Stimulated activated naive CD8-positive, alpha-beta T cell treated with anti-CD3 and anti-CD28 coated beads, Interleukin-15, amount 100 ng/mL, for 72 hours (primary cell): ENCODE measurements at regions not wholly inside any gene's neighbourhood (a gene's known extent, or its start where the extent isn't known, plus 50 kb on each side); places are given as distances from the start of the nearest gene placed in this dataset.
"Not testable (repeated sequence)": the region's sequence is repeated elsewhere in the genome, so short reads cannot be mapped to it uniquely, and the experiment has no call there.

Experiments
- ATAC-seq: fragments of 150-1000 bp; cut with Tn5 transposase; 2 replicates; pipeline ENCODE4 v1.10.0; 2021; ENCODE audit warnings: mild to moderate bottlenecking, moderate library complexity
- DNase-seq, 2 donors: peaks; one replicate each; pipeline ENCODE4 v3.0.0; 2021 to 2022
- H3K27ac Mint-ChIP-seq, 2 donors: one replicate each; pipeline ENCODE4 v1.8.0; 2022; ENCODE audit warnings: mild to moderate bottlenecking in 2 of 2, mixed read lengths in 2 of 2, moderate library complexity in 2 of 2
- H3K27me3 Mint-ChIP-seq: one replicate; pipeline ENCODE4 v1.8.0; 2022; ENCODE audit warnings: mixed read lengths
- H3K4me1 Mint-ChIP-seq: one replicate; pipeline ENCODE4 v1.8.0; 2022; ENCODE audit warnings: mild to moderate bottlenecking, mixed read lengths
- H3K4me3 Mint-ChIP-seq, 2 donors: one replicate each; pipeline ENCODE4 v1.8.0; 2022; ENCODE audit warnings: mild to moderate bottlenecking in 2 of 2, mixed read lengths in 2 of 2, moderate library complexity in 1 of 2
- H3K9me3 Mint-ChIP-seq, 2 donors: one replicate each; pipeline ENCODE4 v1.8.0; 2022; ENCODE audit warnings: mixed read lengths in 2 of 2

DNA sequence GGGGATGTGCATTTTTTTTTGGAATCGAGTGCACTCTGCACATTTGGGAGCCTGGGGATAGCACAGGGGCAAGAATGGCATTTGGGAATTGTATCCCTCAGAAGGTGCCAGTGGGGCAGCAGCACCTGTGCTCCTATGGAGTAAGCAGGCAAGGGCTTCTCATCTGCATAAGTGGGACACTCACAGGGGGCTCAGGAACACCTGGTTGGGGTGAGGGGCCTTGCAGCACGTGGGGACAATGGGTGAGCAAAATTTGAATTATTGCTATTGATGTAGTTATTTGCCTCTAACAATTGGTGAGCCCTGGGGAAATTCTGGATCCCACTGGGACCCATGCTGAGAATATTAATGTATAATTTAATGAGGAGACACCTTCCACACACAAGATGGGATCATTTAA, 274.2 kb downstream of the TTC6 start:
- no peak for DNase-seq
- H3K27ac Mint-ChIP-seq, result no peak overlapping the region
- peaks cover 4% of the 10 kb centered on the region for H3K4me1 Mint-ChIP-seq
- no peak overlapping the region for H3K4me3 Mint-ChIP-seq
- peaks cover 11% of the 10 kb centered on the region for H3K27me3 Mint-ChIP-seq
- ATAC-seq, result no peak
- no peaks in the 10 kb centered on the region for H3K9me3 Mint-ChIP-seq

DNA sequence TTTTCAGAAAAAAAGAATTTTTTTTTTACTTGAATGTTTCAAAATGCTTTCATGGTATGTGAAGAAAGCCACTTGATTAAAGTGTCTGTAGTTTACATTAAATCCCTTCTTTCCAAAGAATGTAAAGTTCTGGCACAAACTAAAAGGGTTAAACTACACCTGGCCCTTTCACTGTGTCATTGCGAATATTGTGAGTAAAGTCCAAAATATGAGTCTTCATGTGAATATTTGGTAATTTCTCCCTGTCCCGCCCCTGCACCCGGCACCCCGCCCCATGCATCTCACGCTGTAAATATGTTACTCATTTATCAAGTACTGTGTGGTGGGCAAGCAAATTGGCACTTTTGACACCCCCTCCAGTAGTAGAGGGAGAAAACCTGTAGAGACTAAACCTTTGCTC, 274.7 kb downstream of the TTC6 start:
- ATAC-seq (no peak), DNase-seq (no peak)
- Mint-ChIP-seq H3K4me1 (peaks cover 8% of the 10 kb centered on the region), H3K9me3 (no peaks in the 10 kb centered on the region), H3K27ac (no peak overlapping the region), H3K27me3 (peaks cover 11% of the 10 kb centered on the region), H3K4me3 (no peak overlapping the region)

DNA sequence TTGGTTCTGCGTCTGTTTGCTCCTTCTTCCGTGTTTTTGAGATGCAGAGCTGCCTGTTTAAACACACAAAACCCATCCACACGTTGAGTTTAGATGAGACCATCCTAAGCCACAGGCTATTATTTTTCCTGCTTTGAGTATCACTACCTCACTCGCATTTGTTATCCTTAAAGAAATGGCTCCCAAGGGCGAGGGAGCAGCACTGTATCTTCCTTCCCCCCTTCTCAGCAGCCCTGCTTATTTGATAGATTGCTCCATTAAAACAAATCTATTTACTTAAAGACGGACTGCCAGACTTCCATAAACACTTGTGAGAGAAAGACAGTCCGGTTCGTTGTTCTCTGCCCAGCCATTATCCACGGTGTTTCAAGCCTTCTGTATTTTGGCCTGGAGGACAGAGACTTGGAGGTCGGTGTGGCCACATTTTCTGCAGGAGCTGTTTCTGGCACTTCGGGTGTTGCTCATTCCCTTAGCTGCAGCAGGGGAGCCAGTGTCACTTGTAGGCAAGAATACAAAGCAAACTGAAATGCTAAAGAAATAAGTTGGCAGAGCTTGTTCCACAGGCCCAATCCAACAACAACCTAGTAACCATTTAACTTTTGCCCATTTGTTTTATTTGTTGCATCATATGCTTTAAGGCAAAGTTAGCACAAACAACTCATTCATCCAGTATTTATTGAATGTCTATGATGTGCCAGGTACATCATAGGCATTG, 275.4 kb downstream of the TTC6 start:
- peaks cover 8% of the 10 kb centered on the region for H3K4me1 Mint-ChIP-seq
- H3K9me3 Mint-ChIP-seq, result no peaks in the 10 kb centered on the region
- H3K27me3 Mint-ChIP-seq, result peaks cover 11% of the 10 kb centered on the region
- H3K4me3 Mint-ChIP-seq, result no peak overlapping the region
- no peak overlapping the region for H3K27ac Mint-ChIP-seq
- ATAC-seq, result no peak
- no peak for DNase-seq

DNA sequence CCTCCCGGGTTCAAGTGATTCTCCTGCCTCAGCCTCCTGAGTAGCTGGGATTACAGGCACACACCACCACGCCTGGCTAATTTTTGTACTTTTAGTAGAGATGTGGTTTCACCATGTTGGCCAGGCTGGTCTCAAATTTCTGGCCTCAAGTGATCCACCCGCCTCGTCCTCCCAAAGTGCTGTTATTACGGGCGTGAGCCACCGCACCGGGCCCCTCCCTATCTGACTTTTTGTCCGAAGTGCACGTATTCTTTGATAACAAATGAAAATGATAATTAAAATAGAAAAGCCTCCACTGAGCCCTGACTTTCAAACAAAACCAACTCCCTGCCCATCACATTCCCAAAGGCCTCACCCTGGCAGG, 278.6 kb downstream of the TTC6 start:
- not testable (repeated sequence) for H3K4me3 Mint-ChIP-seq, H3K4me1 Mint-ChIP-seq, H3K27ac Mint-ChIP-seq, DNase-seq, ATAC-seq, H3K9me3 Mint-ChIP-seq
- peaks cover 13% of the 10 kb centered on the region for H3K27me3 Mint-ChIP-seq

DNA sequence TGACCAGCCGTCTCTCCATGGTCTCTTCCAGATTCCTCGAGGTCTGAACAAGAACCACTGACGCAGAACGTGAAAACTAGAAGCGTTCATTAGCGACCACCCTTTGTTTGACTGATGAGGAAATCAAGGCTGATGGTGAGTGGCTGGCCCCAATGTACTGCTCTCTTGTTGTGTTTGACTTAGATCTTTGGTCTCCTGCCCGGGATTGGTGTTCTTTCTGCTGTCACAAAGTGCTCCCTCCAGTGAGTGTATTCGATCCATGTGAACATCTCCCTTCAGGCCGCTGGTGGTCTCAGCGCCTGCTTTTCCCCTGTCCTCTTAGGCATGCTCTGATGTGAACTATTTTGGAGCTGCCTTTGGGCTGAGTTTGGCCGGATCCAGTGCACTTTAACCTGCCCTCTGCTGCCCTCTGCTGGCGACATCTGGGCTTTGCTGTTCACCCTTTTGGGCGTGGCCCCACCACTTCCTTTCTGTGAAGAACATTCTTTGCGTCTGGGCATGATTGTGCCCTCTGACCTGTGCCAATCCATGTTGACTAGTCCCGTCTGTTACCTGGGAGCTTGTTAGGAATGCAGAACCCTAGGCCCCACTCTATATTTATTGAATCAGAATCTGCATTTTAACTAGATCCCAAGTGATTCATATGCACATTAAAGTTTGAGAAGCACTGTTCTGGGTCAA, 279.1 kb downstream of the TTC6 start:
- peak; percentile 88 for ATAC-seq
- Mint-ChIP-seq H3K27ac (no peak overlapping the region), H3K4me1 (peaks cover 8% of the 10 kb centered on the region), H3K27me3 (peaks cover 8% of the 10 kb centered on the region), H3K4me3 (no peak overlapping the region), H3K9me3 (no peaks in the 10 kb centered on the region)
- DNase-seq, result peak; percentile 75 to 79

DNA sequence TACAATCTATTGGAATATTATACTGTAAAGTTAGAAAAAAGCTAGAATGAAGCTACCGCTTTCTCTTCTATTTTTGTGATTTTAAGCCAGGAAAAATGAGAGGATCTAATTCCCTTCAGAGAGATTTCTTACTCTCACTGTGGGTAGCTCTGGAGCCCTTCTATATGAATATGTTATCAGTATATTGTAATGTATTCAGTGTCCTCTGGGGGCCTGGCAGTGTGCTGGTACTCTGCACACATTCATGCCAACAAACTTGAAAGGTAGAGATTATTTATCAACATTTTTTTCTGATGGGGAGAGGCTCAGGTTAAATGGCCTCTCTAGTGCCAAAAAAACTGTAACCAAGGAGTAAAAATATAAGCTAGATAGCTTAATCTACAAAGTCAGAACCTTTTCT, 292.8 kb downstream of the TTC6 start:
- H3K27ac Mint-ChIP-seq, result no peak overlapping the region
- peaks cover 0 to 12% of the 10 kb centered on the region in 2 donors for H3K9me3 Mint-ChIP-seq
- no peaks in the 10 kb centered on the region for H3K4me1 Mint-ChIP-seq
- peaks cover 30% of the 10 kb centered on the region for H3K27me3 Mint-ChIP-seq
- no peak for DNase-seq
- H3K4me3 Mint-ChIP-seq, result no peak overlapping the region
- no peak for ATAC-seq

DNA sequence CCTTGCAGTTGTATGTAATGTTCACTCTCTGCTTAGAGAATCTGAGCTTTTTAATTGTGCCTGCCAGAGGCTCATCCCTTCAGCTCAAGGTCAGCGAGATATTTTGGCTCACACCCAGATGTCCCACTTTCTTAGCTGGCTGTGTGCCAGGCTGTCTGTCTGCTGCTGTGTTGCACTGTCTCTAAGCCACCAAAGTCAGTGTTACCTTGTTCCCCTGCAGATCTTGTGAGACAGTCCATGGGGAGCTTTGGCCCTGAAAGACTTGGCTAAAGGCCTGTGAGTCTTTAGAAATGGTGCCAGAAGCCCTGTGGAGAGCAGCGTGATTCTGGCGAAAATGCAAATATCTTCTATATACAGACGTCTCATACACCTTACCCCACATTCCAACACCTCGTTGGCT, 293.7 kb downstream of the TTC6 start:
- H3K4me1 Mint-ChIP-seq, result no peaks in the 10 kb centered on the region

DNA sequence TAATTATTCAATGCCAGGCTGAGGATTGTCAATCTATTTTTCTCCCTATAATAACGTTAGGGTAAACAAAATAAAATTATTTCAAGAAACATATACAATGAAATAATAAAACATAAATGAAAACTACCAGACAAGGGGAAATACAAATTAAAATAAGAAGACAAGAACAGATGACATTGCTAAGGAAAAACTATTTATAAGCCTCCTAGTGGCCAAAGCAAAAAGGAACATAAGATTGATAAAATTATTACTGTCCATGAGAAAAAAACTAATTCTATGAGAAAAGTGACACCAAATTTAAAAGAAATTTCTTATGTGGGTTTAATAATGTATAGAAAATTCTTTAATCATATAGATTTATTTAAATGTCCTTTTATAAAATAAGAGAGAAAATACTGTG, 294.7 kb downstream of the TTC6 start:
- H3K27ac Mint-ChIP-seq, result no peak overlapping the region

More for the DNA sequence above, 293.7 kb downstream of the TTC6 start:
- H3K27ac Mint-ChIP-seq, result no peak overlapping the region
- H3K4me3 Mint-ChIP-seq, result no peak overlapping the region
- peaks cover 30% of the 10 kb centered on the region for H3K27me3 Mint-ChIP-seq
- peaks cover 0 to 12% of the 10 kb centered on the region in 2 donors for H3K9me3 Mint-ChIP-seq
- ATAC-seq (no peak), DNase-seq (no peak)

DNA sequence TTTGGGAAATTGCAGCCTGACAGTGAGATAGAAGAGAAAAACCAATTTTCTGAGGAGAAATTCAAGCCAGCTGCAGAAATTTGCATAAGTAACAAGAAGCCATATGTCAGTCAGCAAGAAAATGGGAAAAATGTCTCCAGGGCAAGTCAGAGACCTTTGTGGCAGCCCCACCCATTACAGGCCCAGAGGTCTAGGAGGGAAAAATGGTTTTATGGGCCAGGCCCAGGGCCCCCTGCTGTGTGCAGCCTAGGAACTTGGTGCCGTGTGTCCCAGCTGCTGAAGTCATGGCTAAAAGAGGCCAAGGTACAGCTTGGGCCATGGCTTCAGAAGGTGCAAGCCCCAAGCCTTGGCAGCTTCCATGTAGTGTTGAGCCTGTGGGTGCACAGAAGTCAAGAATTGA, 296.1 kb downstream of the TTC6 start:
- Mint-ChIP-seq H3K9me3 (peaks cover 0 to 12% of the 10 kb centered on the region in 2 donors), H3K27me3 (peaks cover 30% of the 10 kb centered on the region)
- H3K27ac Mint-ChIP-seq, H3K4me3 Mint-ChIP-seq, DNase-seq, ATAC-seq, H3K4me1 Mint-ChIP-seq: not testable (repeated sequence)

More for the DNA sequence above, 294.7 kb downstream of the TTC6 start:
- ATAC-seq (no peak), DNase-seq (no peak)
- Mint-ChIP-seq H3K27me3 (peaks cover 30% of the 10 kb centered on the region), H3K9me3 (peaks cover 0 to 12% of the 10 kb centered on the region in 2 donors), H3K4me3 (no peak overlapping the region), H3K4me1 (no peaks in the 10 kb centered on the region)

DNA sequence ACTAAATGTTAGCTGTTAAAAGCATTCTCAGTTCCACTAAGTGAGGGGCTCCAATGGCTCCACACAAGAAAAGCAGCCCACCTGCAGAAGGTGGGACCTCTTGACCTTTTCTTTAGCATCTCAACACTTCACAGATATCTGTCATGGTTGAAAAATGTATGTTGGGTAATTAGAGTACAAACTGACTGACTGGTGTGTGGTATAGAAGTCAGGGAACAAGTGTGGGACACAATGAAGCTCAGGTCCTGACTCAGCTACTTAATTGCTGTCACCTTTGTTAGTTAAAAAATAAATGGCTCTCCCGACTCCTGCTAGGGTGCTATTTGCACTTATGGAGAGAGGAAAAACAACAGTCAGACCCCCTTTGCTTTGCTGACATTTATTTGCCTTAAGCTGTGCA, 299.0 kb downstream of the TTC6 start:
- no peak overlapping the region for H3K27ac Mint-ChIP-seq
- no peaks in the 10 kb centered on the region for H3K4me1 Mint-ChIP-seq
- peaks cover 29% of the 10 kb centered on the region for H3K27me3 Mint-ChIP-seq
- no peak for ATAC-seq
- DNase-seq, result no peak
- peaks cover 0 to 12% of the 10 kb centered on the region in 2 donors for H3K9me3 Mint-ChIP-seq
- no peak overlapping the region for H3K4me3 Mint-ChIP-seq

DNA sequence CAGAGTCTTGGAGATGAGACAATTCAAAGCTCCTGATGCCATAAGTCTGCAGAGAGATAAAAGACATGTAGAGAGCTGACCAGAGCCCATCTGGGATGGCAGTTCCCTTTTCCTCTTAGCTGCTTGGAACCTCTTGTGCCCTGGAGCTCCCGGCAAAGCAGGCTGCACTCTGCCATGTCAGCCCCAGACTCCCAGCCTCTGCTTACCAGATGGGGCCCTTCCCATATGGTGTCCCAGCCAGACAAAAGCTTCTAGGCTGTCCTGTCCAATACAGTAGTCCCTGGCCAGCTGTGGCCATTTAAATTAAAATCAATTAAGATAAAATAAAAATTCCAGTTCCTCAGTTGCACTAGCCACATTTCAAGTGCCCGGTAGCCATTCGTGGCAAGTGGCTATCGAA, 303.9 kb downstream of the TTC6 start:
- no peak for DNase-seq
- Mint-ChIP-seq H3K27me3 (peaks cover 16% of the 10 kb centered on the region), H3K9me3 (no peaks in the 10 kb centered on the region), H3K4me1 (peaks cover 5% of the 10 kb centered on the region), H3K4me3 (no peak overlapping the region), H3K27ac (no peak overlapping the region)
- no peak for ATAC-seq

DNA sequence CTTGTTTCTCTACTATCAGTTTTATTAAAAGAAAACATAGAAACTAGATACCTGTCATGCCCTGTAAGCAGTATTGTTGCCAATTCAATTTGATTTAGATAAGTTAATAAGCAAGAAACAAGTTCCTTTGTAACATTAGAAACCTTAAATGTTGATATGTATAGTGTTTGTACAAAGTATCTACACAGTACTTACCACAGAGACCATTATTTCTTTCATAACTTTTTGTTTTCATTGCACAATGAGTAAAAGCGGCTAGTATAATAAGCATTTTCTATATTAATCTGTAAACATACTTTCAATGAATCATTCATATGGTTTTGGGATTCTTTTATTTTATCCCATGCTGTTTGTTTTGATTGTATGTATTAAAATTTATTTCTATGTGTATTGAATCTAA, 305.1 kb downstream of the TTC6 start:
- H3K9me3 Mint-ChIP-seq, result no peaks in the 10 kb centered on the region
- H3K4me1 Mint-ChIP-seq, result peaks cover 5% of the 10 kb centered on the region
- H3K4me3 Mint-ChIP-seq, result no peak overlapping the region
- no peak overlapping the region for H3K27ac Mint-ChIP-seq
- no peak for DNase-seq
- ATAC-seq, result no peak
- H3K27me3 Mint-ChIP-seq, result peaks cover 16% of the 10 kb centered on the region

DNA sequence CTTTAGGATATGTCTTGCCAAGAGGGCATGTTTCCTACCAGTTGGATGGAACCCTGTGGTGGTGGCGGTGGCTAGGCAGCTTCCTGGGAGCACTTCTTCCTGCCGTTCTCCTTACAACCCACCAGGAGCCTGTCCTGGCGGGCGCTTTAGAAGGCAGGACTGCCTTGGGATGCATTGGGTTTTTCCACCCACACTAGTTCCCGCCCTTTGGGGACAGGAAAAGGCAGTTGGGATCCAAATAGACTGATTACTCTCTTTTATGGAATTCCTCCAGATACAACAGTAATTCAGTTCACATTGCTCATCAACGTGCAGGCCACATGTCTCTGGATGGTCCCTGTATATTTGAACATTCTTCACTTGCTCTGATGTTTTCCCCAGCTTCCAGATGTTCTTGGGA, 305.7 kb upstream of the SSTR1 start:
- peaks cover 16% of the 10 kb centered on the region for H3K27me3 Mint-ChIP-seq
- no peak for DNase-seq
- no peak overlapping the region for H3K27ac Mint-ChIP-seq
- no peak for ATAC-seq
- peaks cover 5% of the 10 kb centered on the region for H3K4me1 Mint-ChIP-seq
- no peaks in the 10 kb centered on the region for H3K9me3 Mint-ChIP-seq
- H3K4me3 Mint-ChIP-seq, result no peak overlapping the region

DNA sequence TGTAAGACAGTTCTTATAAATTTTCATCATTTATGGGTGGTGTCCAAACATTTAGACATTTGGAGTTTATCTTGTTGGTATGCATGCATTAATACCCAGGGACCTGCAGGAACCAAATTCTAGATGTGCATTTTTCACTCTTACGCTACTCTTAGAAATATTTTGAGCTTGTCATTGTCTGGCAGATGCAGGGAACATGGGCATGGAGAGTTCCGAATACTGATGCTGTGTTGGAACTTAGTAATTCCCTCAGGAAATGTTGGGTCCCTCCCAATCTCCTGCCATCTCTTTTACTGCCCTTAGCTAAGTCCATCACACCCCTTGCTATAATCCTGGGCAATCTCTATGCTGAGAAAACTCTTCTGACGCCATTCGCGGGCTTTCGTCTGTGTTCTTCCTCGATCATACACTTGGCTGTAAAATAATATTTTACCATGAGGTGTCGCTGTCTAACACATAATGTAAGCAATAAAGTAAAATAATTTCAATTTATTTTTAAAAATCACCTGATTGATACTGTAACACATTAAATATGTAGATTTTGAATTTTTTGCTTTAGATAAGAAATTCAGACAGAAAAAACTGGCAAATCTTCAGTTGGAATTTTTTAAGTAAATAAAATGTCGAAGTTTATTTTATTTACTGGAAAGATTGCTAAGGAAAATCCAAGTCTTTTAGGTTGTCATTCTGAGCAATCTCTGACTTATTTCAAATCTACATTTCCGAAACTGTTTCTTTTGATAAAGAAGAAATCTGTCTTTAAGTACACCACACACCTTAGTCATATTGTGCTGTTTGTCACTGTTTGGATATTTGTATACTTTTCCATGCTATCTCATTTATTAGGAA, 304.1 kb upstream of the SSTR1 start:
- DNase-seq (peak in 1 of 2 donors; percentile 3), ATAC-seq (peak; percentile 57)
- peaks cover 16% of the 10 kb centered on the region for H3K27me3 Mint-ChIP-seq
- peaks cover 5% of the 10 kb centered on the region for H3K4me1 Mint-ChIP-seq
- no peaks in the 10 kb centered on the region for H3K9me3 Mint-ChIP-seq
- no peak overlapping the region for H3K4me3 Mint-ChIP-seq
- no peak overlapping the region for H3K27ac Mint-ChIP-seq

DNA sequence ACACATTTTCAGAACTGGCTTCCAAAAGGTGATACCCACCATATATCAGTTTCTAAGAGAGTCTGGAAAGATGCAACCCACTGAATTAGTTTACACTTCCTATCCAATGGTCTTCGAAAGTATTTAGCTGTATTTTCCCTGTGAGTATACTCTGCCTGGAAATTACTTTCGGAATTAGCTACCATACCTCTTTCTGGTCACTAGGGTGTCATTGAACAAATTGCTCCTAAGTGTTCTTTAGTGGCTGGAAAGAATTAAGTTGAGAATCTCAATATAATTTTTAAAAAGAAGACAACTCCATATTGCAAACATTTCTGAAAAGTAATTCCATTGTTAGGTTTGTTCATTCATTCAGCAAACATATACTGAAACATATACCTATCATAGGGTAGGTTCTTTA, 283.1 kb upstream of the SSTR1 start:
- H3K4me3 Mint-ChIP-seq, result no peak overlapping the region
- H3K4me1 Mint-ChIP-seq, result no peaks in the 10 kb centered on the region
- H3K27me3 Mint-ChIP-seq, result peaks cover 10% of the 10 kb centered on the region
- no peaks in the 10 kb centered on the region for H3K9me3 Mint-ChIP-seq
- DNase-seq, result no peak
- no peak overlapping the region for H3K27ac Mint-ChIP-seq
- ATAC-seq, result no peak

DNA sequence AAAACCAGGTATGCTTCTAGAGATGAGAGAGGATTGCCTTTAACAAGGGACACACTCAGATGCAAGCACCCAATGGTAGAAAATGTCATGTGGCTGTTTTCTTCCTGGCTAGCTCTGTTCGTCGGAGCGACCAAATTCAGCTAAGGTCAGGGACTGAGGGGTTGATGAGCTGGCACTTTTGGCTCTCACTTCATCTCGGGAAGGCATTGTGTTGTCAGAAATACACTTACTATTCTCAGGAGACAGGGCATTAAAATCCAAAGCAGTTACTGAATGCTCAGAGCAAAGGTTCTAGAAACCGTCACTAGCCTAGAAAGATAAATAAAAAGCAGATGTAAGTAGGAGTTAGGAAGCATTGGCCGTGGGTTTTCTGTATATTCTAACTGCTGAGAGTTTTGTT, 275.7 kb upstream of the SSTR1 start:
- H3K27me3 Mint-ChIP-seq, result peaks cover 10% of the 10 kb centered on the region
- no peak overlapping the region for H3K27ac Mint-ChIP-seq
- H3K4me3 Mint-ChIP-seq, result no peak overlapping the region

More for the DNA sequence above, 275.7 kb upstream of the SSTR1 start:
- DNase-seq (no peak), ATAC-seq (no peak)
- H3K9me3 Mint-ChIP-seq, result no peaks in the 10 kb centered on the region
- H3K4me1 Mint-ChIP-seq, result no peaks in the 10 kb centered on the region
